Glutamatergic neuron (in vitro differentiated cells): ENCODE measurements at regions not wholly inside any gene's neighbourhood (a gene's known extent, or its start where the extent isn't known, plus 50 kb on each side); places are given as distances from the start of the nearest gene placed in this dataset.

ENCODE experiments used
- DNase-seq: peaks from one replicate; pipeline ENCODE4 v3.0.0; 2022
- H3K27ac Mint-ChIP-seq: one replicate; pipeline ENCODE4 v1.8.0; 2020; ENCODE audit warnings: mild to moderate bottlenecking, mixed read lengths, inconsistent platforms; ENCODE audit not compliant: unreplicated experiment
- H3K27me3 Mint-ChIP-seq: one replicate; pipeline ENCODE4 v1.8.0; 2020; ENCODE audit warnings: mild to moderate bottlenecking, moderate library complexity, mixed read lengths, inconsistent platforms; ENCODE audit not compliant: unreplicated experiment
- H3K36me3 Mint-ChIP-seq: one replicate; pipeline ENCODE4 v1.8.0; 2020; ENCODE audit warnings: mild to moderate bottlenecking, mixed read lengths, inconsistent platforms; ENCODE audit not compliant: unreplicated experiment
- H3K4me1 Mint-ChIP-seq: one replicate; pipeline ENCODE4 v1.8.0; 2020; ENCODE audit warnings: mild to moderate bottlenecking, low read depth, mixed read lengths, inconsistent platforms; ENCODE audit not compliant: unreplicated experiment
- H3K4me3 Mint-ChIP-seq: one replicate; pipeline ENCODE4 v1.8.0; 2020; ENCODE audit warnings: mild to moderate bottlenecking, mixed read lengths, inconsistent platforms; ENCODE audit not compliant: unreplicated experiment
- H3K9me3 Mint-ChIP-seq: one replicate; pipeline ENCODE4 v1.8.0; 2020; ENCODE audit warnings: mild to moderate bottlenecking, moderate library complexity, mixed read lengths, inconsistent platforms; ENCODE audit not compliant: unreplicated experiment
- TF ChIP-seq, protein P1 (sequence below): fragments of 200-600 bp; sonication (generic); IDR thresholded peaks from one replicate; pipeline ENCODE4 v1.5.0; 2021; ENCODE audit not compliant: partially characterized antibody, unreplicated experiment

DNA sequence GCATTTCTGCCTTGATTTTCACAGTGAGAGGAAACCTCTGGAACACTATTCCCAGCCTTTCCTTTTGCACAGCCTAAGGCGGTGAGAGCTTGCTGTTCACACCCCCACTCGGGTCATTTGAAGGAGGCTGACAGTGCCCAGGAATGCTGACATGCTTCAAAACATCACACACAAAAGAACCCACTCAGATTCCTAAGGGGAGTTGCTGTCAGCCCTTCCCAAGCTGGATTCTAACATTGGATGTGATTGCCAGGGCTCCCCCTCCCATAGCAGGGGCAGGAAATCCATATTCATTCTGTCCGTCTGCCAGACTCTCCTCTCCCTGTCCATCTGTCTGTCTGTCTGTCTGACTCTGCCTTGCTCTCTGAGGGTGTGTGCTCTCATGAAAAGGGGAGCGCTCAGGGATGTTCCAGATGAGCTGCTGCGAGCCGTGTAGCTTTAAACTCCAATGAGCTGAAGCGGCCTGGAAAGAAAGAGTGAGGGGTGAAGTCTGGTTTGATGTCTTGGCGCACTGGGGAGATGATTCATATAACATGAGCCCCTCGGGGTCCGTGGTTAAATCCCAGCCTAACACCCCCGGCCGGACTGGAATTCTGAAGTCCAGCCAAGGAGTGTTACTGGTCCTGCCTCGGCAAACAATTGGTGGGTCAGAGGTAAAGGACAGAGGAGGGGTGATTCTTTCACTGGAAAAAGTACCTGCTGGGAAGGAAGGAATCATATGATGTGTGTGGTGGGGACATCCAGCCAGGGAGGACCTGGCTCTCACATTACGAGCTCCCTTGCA lies 517.0 kb downstream of the CCDC171 start:
- no peak for DNase-seq
- Mint-ChIP-seq H3K36me3 (no peaks in the 10 kb centered on the region), H3K27ac (no peak overlapping the region), H3K9me3 (peaks cover 1% of the 10 kb centered on the region), H3K4me3 (no peak overlapping the region), H3K4me1 (peaks cover 9% of the 10 kb centered on the region), H3K27me3 (peaks cover 2% of the 10 kb centered on the region)
- TF ChIP-seq, protein P1, sequence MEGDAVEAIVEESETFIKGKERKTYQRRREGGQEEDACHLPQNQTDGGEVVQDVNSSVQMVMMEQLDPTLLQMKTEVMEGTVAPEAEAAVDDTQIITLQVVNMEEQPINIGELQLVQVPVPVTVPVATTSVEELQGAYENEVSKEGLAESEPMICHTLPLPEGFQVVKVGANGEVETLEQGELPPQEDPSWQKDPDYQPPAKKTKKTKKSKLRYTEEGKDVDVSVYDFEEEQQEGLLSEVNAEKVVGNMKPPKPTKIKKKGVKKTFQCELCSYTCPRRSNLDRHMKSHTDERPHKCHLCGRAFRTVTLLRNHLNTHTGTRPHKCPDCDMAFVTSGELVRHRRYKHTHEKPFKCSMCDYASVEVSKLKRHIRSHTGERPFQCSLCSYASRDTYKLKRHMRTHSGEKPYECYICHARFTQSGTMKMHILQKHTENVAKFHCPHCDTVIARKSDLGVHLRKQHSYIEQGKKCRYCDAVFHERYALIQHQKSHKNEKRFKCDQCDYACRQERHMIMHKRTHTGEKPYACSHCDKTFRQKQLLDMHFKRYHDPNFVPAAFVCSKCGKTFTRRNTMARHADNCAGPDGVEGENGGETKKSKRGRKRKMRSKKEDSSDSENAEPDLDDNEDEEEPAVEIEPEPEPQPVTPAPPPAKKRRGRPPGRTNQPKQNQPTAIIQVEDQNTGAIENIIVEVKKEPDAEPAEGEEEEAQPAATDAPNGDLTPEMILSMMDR = no peak

DNA sequence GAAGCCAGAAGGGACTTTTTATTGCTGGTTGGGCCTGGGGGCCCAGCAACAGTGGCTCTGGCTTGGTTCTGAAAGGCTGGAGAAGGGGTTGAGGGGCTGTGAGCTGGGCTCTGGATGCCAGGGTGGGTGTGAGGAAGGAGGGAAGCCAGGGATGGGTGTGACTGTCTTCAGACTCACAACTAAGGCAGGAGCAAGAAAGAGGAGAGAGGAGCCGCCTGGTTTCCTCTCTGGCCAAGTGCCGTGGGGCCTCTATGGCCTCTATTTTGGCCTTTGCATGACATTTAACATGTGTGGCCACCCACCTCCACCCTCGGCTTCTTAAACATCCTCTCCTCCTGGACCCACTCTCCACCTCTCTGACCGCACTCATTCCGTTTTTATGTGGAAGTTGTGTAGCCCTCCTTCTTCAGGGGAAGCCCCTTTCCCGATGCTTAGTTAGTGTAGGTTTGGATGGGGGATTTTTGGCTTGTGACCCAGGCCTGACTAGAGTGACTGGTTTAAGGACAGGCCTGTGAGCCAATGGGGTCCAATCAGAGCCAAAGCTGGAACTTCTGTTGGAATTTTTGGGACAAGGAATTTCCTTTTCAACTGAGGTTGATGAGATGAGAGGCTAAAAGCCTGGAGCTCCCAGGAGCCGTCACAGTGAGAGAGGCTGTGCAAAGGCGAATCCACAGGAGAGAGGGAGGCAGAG lies 517.8 kb downstream of the CCDC171 start:
- Mint-ChIP-seq H3K27me3 (peaks cover 2% of the 10 kb centered on the region), H3K36me3 (no peaks in the 10 kb centered on the region), H3K9me3 (peaks cover 1% of the 10 kb centered on the region), H3K27ac (no peak overlapping the region), H3K4me3 (no peak overlapping the region), H3K4me1 (peaks cover 9% of the 10 kb centered on the region)
- DNase-seq = no peak
- TF ChIP-seq, protein P1 = no peak

DNA sequence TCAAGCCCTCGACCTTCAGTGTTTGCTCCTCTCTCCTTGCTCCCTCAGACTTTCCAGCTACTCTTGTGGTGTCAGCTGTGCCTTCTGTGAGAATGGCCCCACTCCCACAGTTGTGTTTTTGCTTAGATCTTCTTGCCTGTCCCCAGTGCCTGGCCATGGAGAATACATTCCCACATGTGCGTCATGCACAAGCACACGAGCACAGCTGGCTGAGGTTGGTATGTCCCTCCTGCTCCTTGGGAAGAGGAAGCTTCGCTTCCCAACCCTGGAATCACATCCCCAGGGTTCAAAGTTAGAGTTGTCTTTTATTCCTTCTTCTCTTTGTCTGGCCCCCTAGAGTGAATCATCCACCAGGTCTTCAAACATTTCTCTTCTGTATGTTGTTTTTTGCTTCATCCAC lies 518.6 kb downstream of the CCDC171 start:
- no peak for DNase-seq
- H3K27me3 Mint-ChIP-seq = peaks cover 2% of the 10 kb centered on the region
- peaks cover 9% of the 10 kb centered on the region for H3K4me1 Mint-ChIP-seq
- no peak overlapping the region for H3K4me3 Mint-ChIP-seq
- H3K27ac Mint-ChIP-seq = no peak overlapping the region
- H3K9me3 Mint-ChIP-seq = peaks cover 1% of the 10 kb centered on the region
- no peaks in the 10 kb centered on the region for H3K36me3 Mint-ChIP-seq
- TF ChIP-seq, protein P1 = no peak

DNA sequence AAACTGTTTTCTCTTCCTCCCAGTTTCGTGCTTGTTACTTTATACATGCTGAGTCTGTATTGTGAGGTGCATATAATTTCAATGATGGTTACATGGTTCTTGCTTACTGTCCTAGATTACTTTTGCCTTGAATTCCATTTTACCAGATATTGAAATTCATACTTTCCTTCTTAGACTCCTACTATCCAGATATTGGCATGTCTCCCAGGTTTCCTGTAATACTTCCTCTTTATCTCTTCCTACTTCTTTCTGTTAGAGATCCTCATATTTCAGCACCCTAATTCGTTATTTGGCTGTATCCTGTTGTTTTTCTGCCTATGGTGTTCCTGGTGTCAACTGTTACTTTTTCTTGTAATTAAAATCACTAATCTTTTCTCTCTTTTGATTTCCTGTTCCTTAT lies 522.1 kb downstream of the CCDC171 start:
- Mint-ChIP-seq H3K9me3 (peaks cover 1% of the 10 kb centered on the region), H3K27me3 (no peaks in the 10 kb centered on the region), H3K27ac (no peak overlapping the region), H3K4me3 (no peak overlapping the region), H3K36me3 (no peaks in the 10 kb centered on the region), H3K4me1 (peaks cover 4% of the 10 kb centered on the region)
- no peak for DNase-seq
- TF ChIP-seq, protein P1 = no peak

DNA sequence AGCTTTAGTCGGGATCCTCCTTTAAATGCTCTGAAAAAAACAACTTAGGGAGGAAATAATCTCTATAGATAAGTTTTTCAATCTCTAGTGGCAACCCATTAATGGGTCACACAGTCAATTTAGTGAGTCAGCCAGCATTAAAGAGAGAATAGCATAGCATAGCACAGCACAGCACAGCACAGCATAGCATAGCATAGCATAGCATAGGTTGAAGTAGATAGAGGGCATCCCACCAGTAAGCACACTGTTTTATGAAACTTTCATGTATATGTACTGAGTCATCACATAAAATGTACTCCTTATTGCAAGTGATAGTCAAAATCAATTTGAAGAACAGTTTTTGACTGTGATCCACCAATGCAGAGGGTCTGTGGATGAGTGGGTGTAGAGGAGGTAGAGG lies 522.9 kb downstream of the CCDC171 start:
- H3K27me3 Mint-ChIP-seq = no peaks in the 10 kb centered on the region
- peaks cover 1% of the 10 kb centered on the region for H3K9me3 Mint-ChIP-seq
- TF ChIP-seq, protein P1 = no peak
- DNase-seq = no peak
- H3K27ac Mint-ChIP-seq = no peak overlapping the region
- no peaks in the 10 kb centered on the region for H3K36me3 Mint-ChIP-seq
- H3K4me3 Mint-ChIP-seq = no peak overlapping the region
- no peaks in the 10 kb centered on the region for H3K4me1 Mint-ChIP-seq
